ENCODE measurements at regions not wholly inside any gene's neighbourhood (a gene's known extent, or its start where the extent isn't known, plus 50 kb on each side); places are given as distances from the start of the nearest gene placed in this dataset.

- H3K4me3 ChIP-seq: no peak overlapping the region
- no peaks in the 10 kb centered on the region for H3K4me1 ChIP-seq
- no peak for ATAC-seq
- TF ChIP-seq EP300 (IDR thresholded peaks at IDR 0.05) (no peak), POLR2AphosphoS5 (IDR thresholded peaks at IDR 0.05) (no peak), POLR2A (IDR thresholded peaks at IDR 0.05) (no peak)
- TF ChIP-seq, protein P1, sequence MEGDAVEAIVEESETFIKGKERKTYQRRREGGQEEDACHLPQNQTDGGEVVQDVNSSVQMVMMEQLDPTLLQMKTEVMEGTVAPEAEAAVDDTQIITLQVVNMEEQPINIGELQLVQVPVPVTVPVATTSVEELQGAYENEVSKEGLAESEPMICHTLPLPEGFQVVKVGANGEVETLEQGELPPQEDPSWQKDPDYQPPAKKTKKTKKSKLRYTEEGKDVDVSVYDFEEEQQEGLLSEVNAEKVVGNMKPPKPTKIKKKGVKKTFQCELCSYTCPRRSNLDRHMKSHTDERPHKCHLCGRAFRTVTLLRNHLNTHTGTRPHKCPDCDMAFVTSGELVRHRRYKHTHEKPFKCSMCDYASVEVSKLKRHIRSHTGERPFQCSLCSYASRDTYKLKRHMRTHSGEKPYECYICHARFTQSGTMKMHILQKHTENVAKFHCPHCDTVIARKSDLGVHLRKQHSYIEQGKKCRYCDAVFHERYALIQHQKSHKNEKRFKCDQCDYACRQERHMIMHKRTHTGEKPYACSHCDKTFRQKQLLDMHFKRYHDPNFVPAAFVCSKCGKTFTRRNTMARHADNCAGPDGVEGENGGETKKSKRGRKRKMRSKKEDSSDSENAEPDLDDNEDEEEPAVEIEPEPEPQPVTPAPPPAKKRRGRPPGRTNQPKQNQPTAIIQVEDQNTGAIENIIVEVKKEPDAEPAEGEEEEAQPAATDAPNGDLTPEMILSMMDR (IDR thresholded peaks at IDR 0.05): no peak
- H3K36me3 ChIP-seq: no peaks in the 10 kb centered on the region
- H3K9me3 ChIP-seq: peaks cover 0 to 23% (median 0%) of the 10 kb centered on the region in 3 donors
- H3K27ac ChIP-seq: no peak overlapping the region
- no peaks in the 10 kb centered on the region for H3K27me3 ChIP-seq
Observed at GRCh38 chr13:33891196-33891742, 73.3 kb downstream of the RFC3 start.

GRCh38 chr13:33893559-33893958 is 75.6 kb downstream of the RFC3 start:
- TF ChIP-seq POLR2AphosphoS5 (IDR thresholded peaks at IDR 0.05) (no peak), EP300 (IDR thresholded peaks at IDR 0.05) (no peak), POLR2A (IDR thresholded peaks at IDR 0.05) (no peak)
- TF ChIP-seq, protein P1 (IDR thresholded peaks at IDR 0.05): no peak
- no peak overlapping the region for H3K27ac ChIP-seq
- H3K27me3 ChIP-seq: no peaks in the 10 kb centered on the region
- H3K4me1 ChIP-seq: no peaks in the 10 kb centered on the region
- no peak overlapping the region for H3K4me3 ChIP-seq
- H3K9me3 ChIP-seq: peaks cover 0 to 38% (median 0%) of the 10 kb centered on the region in 3 donors
- H3K36me3 ChIP-seq: no peaks in the 10 kb centered on the region
- ATAC-seq: no peak

DNA sequence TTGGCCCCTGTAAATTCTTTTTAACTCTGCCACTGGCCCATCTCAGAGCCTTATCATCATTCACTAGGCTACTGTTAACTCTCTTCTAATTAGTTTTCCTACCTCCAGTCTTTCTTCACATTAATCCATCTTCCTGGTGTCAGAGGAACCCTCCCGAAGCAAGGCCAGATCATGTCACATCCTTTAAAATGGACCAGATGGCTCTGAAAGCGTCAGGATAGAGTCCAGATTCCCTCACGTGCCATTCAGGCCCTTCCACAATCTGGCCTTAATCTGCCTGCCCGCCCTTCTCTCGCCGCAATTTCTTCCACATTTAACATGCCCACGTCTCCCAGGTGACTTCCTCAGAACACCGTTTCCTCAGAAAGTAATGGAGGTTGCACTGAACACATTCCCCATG is 86.5 kb downstream of the RFC3 start:
- no peak for ATAC-seq
- Histone ChIP-seq H3K4me3 (no peak overlapping the region), H3K27ac (no peak overlapping the region), H3K4me1 (no peaks in the 10 kb centered on the region), H3K27me3 (no peaks in the 10 kb centered on the region), H3K36me3 (no peaks in the 10 kb centered on the region), H3K9me3 (peaks cover 0 to 8% (median 0%) of the 10 kb centered on the region in 3 donors)
- WGBS, 2 donors (ENCODE audit: low coverage in 1 of 2): 53% methylated on average over 6 of the region's 8 CpGs; no CpG with 5 or more reads in 1 of the 2 donors
- TF ChIP-seq, protein P1 (IDR thresholded peaks at IDR 0.05): no peak
- TF ChIP-seq POLR2A (IDR thresholded peaks at IDR 0.05) (no peak), EP300 (IDR thresholded peaks at IDR 0.05) (no peak), POLR2AphosphoS5 (IDR thresholded peaks at IDR 0.05) (no peak)

GRCh38 chr13:33908116-33908515 is 90.2 kb downstream of the RFC3 start:
- no peaks in the 10 kb centered on the region for H3K27me3 ChIP-seq
- H3K27ac ChIP-seq: no peak overlapping the region
- TF ChIP-seq, protein P1 (IDR thresholded peaks at IDR 0.05): no peak
- no peak for TF ChIP-seq POLR2A (IDR thresholded peaks at IDR 0.05)
- no peak for TF ChIP-seq POLR2AphosphoS5 (IDR thresholded peaks at IDR 0.05)
- TF ChIP-seq EP300 (IDR thresholded peaks at IDR 0.05): no peak
- no peaks in the 10 kb centered on the region for H3K36me3 ChIP-seq
- ATAC-seq: no peak
- no peaks in the 10 kb centered on the region for H3K4me1 ChIP-seq
- 57% methylated on average over 1 of the region's 1 CpG; no CpG with 5 or more reads in 1 of the 2 donors for WGBS, 2 donors (ENCODE audit: low coverage in 1 of 2)
- H3K4me3 ChIP-seq: no peak overlapping the region
- H3K9me3 ChIP-seq: no peaks in the 10 kb centered on the region

GRCh38 chr13:33910255-33910654 is 92.3 kb downstream of the RFC3 start:
- no peaks in the 10 kb centered on the region for H3K9me3 ChIP-seq
- H3K27ac ChIP-seq: no peak overlapping the region
- no peak overlapping the region for H3K4me3 ChIP-seq
- WGBS, 2 donors (ENCODE audit: low coverage in 1 of 2): 45% methylated on average over 1 of the region's 1 CpG; no CpG with 5 or more reads in 1 of the 2 donors
- no peaks in the 10 kb centered on the region for H3K36me3 ChIP-seq
- TF ChIP-seq POLR2A (IDR thresholded peaks at IDR 0.05) (no peak), EP300 (IDR thresholded peaks at IDR 0.05) (no peak), POLR2AphosphoS5 (IDR thresholded peaks at IDR 0.05) (no peak)
- TF ChIP-seq, protein P1 (IDR thresholded peaks at IDR 0.05): no peak
- no peaks in the 10 kb centered on the region for H3K27me3 ChIP-seq
- ATAC-seq: no peak
- H3K4me1 ChIP-seq: no peaks in the 10 kb centered on the region

Measured in gastroesophageal sphincter (tissue), 4 donors.